ENCODE measurements at regions not wholly inside any gene's neighbourhood (a gene's known extent, or its start where the extent isn't known, plus 50 kb on each side); places are given as distances from the start of the nearest gene placed in this dataset.

DNA sequence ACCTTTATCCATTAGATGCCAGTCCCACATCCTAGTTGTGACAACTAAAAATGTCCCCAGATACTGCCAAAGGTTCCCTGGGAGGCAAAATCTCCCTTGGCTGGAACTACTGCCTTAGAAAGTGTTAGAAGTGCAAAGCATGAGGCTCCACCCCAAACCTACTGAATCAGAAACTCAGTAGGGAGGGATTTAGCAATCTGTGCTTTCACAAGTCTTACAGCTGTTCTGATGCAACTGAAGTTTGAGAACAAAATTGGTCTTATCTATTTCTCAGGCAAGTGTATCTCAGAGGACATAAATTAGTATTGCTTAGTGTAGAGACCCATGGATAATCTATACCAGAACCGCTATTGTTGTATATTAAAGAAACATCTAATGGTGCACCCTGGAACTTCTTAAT lies 70.2 kb downstream of the CLDN1 start:
- H3K4me3 ChIP-seq (ENCODE audit: low read depth, low read length) = no peak overlapping the region
- peak; percentile 73 for DNase-seq (ENCODE audit: low read depth)

DNA sequence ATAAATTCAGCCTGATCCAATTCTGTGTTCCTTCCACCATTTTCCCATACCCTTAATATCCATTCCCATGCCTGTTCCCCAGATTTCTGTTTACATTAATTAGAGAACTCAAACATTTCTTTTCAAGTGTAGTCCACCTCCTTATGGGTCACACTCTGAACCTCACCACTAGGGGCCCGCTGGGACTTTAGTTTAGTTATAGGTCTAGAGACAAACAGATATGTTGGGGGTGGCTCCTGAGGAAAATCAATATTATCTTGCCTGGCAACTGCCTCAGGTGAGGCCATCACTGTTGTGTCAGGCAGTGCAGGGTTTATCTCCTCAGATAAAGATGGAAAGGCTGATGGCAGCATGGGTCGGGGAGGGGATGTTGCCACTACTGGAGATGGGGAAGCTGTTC lies 72.8 kb downstream of the CLDN1 start:
- H3K4me3 ChIP-seq (ENCODE audit: low read depth, low read length) = no peak overlapping the region
- DNase-seq (ENCODE audit: low read depth) = no peak

DNA sequence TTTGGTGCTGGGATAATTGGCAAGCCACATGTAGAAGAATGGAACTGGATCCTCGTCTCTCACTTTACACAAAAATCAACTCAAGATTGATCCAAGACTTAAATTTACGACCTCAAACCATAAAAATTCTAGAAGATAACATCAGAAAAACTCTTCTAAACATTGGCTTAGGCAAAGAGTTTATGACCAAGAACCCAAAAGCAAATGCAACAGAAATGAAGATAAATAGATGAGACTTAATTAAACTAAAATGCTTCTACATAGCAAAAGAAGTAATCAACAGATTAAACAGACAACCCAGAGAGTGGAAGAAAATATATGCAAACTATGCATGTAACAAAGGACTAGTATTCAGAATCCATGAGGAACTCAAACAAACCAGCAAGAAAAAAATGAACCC lies 80.1 kb downstream of the CLDN1 start:
- DNase-seq (ENCODE audit: low read depth) = no peak
- H3K4me3 ChIP-seq (ENCODE audit: low read depth, low read length) = no peak overlapping the region

DNA sequence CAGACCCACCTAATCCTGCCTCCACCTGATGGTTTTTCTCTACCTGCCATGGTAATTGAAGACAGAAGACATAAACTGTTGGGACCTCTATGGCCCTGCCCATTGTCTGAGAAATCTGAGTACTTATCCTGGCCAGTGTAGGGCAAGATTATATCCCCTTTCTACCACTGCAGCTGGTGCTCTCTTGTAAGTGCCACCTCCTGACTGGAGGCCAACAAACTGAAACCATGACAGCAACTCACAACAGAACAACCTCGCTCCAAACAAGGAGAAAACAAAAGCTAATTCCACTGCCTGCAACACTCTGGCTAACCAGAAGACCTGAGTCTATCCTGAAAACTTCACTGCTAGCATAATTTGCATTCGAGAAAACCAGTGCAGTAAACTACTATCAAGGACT lies 82.9 kb downstream of the CLDN1 start:
- DNase-seq (ENCODE audit: low read depth) = no peak
- no peak overlapping the region for H3K4me3 ChIP-seq (ENCODE audit: low read depth, low read length)

DNA sequence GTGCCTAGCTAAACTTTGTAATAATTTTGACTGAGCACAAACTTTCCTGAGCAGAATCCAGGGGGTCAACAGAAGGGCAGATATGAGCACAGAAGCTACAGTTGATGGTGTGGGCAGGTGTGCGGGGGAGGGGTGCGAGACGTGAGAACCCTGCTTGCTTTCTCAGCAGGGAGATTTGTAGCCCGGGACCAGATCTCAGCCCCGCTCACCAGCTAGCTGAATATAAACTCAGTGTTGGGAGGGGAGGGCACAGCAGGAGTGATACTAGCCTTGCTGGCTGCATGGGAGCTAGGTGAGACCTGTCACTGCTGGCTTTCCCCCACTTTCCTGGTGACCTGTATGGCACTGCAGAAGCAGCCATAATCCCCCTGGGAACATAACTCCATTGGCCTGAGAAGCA lies 83.4 kb downstream of the CLDN1 start:
- H3K4me3 ChIP-seq (ENCODE audit: low read depth, low read length) = no peak overlapping the region

DNA sequence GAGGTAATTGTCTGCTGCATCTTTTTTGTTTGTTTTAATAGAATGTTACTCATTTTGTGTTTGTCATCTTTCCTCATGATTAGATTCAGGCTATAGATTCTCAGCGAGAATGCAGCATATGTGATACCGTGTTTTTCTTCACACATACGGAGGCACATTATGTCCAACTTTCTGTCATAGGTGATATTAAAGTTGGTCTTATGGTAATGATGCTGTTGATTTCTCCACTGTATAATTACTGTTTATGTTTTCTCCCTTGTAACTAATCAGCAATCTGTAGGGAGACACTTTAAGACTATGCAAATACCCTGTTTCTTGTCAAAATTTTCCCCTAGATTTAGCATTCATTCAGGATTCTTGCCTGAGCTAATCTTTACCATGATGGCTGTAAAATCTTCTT lies 87.6 kb downstream of the CLDN1 start:
- no peak for DNase-seq (ENCODE audit: low read depth)
- no peak overlapping the region for H3K4me3 ChIP-seq (ENCODE audit: low read depth, low read length)

More for the DNA sequence above, 83.4 kb downstream of the CLDN1 start:
- no peak for DNase-seq (ENCODE audit: low read depth)

DNA sequence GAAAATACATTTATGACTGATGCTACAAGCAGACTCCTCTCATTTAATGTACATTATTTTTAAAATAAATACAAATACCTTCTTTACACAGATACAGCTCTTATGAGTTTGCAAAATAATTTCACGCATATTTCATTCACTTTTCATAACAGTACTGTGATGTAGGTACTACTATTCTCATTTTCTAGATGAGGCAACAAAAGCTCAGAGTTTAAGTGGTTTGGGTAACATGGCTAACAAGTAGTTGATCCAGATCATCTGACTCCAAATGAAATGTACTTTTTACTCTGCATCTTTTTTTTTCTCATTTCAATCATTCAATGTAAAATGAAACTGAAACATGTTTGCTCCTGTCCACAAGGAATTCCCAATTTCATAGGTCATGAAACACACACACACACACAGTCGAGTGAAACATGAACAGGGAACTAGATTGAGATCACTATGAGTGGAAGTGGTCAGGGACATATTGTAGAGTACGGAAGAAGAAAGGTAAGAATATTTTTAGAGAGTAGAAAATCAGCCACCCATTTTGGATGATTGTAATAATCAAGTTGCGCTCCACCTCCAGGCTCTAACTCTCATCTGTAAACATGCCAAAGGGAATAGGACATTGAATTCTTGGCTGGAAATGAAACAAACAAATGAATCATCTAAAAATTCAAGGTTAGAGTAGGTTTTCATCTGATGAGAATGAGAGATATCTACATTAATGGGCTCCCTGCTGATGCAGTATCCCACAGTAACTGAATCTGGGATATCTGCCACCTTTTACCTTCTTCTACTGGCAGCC lies 92.4 kb downstream of the CLDN1 start:
- DNase-seq (ENCODE audit: low read depth) = peak; percentile 17

DNA sequence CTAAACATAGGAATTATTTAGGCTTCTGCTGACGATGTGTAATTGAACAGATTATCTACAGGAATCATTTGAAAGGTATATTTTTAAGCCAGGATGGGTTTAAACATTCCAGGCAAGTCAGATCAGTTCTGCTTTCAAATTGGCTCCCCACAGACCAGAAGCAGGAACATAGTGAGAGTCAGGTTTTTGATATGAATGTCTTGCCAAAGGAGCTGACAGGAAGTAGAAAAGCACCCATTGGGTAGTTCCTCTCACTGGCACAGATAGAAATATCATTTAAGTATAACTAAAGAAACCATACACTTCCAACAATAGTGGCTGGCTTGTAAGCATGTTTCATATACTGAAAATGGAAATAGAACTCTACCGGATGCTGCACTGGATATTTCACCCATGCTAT lies 95.2 kb downstream of the CLDN1 start:
- no peak for DNase-seq (ENCODE audit: low read depth)
- H3K4me3 ChIP-seq (ENCODE audit: low read depth, low read length) = no peak overlapping the region

More for the DNA sequence above, 92.4 kb downstream of the CLDN1 start:
- H3K4me3 ChIP-seq (ENCODE audit: low read depth, low read length) = no peak overlapping the region

DNA sequence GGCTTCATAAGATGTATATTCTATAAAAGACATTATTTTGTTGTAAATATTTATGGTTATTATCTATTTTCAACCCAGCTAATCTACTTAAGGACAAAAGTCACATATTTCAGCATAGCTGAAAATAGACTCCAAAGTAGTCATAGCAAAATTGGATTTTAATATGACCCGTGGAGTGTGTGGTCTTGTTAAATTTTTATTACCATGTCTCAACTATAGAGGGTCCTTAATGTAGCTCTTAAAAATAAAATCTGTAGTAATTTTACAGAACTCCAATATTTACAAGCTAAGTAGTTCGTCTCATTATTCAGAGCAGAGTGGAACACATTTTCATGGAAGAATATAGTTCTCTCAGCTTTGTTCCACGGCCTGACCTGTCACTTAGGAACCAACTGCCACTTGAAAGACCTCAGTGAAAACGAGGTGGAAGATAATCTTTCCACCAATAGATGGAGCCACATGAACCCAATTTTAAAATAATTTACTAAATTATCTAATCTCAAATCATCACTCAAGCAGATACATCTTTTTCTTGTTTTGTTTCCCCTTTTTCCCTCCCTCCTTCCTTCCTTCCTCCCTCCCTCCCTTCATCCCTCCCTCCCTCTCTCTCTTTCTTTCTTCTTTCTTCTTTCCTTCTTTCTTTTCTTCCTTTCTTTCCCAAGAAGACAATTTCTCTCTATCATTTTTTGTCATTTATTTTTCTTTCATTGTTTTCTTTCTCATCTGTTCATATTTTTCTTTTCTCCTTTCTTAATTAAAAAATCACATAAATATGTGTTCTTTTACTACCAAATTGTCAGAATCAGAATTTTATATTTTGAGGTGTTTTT lies 97.2 kb downstream of the CLDN1 start:
- no peak for DNase-seq (ENCODE audit: low read depth)

DNA sequence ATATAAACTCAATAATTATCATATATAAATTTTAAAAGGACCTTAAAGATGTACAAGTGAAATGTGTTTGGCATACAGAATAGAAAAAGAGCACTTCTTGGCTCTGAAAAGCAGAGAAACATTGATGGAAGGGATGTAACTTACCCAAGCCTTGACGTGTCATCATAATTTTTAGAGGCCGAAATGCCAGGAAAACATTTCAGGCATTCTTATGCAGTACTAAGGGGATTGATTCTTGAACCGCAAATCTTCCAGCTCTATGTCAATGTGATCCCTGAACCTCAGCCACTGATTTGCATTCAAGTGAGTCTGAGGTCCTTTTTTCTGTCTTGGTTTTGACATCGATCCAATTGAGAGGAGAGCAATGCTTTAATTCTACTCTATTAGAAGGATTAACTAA lies 97.8 kb downstream of the CLDN1 start:
- no peak for DNase-seq (ENCODE audit: low read depth)
- H3K4me3 ChIP-seq (ENCODE audit: low read depth, low read length) = no peak overlapping the region

More for the DNA sequence above, 97.2 kb downstream of the CLDN1 start:
- no peak overlapping the region for H3K4me3 ChIP-seq (ENCODE audit: low read depth, low read length)

DNA sequence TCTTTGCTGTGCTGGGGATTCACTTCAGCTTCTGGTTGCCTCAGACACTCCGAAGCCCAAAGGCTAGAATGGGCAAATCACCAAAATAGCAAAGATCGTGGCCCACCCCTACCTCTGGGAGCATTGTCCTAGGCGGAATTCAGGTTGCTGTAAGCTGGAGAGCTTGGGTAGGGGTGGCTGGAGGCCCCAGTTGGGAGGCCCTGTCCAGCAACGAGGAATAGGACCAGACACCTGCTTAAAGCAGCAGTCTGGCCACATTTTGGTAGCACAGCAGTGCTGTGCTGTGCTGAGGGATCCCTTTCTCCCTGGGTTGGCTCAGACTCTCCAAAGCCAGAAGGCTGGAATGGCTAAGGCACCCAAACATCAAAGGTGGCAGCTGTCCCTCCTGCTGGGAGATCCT lies 99.3 kb downstream of the CLDN1 start:
- no peak for DNase-seq (ENCODE audit: low read depth)
- H3K4me3 ChIP-seq (ENCODE audit: low read depth, low read length) = no peak overlapping the region

DNA sequence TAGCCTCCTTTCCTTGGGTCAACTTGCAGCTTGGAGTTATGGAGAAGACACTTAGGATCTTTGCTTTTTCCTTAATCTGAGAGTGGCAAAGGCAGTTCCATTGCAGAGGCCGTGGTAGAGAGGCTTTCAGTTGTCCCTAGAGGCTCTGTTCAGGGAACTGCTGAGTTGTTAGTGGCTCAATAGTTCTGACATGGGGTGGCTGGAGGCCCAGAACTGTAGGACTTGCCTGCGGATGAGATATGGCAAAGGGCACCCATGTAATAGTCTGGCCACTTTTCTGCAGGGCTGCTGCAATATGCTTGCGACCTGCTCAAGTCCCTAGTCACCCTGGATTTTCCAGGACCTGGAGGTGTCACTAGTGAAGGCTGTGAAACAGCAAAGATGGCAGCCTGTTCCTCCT lies 99.9 kb downstream of the CLDN1 start:
- no peak for DNase-seq (ENCODE audit: low read depth)
- no peak overlapping the region for H3K4me3 ChIP-seq (ENCODE audit: low read depth, low read length)

DNA sequence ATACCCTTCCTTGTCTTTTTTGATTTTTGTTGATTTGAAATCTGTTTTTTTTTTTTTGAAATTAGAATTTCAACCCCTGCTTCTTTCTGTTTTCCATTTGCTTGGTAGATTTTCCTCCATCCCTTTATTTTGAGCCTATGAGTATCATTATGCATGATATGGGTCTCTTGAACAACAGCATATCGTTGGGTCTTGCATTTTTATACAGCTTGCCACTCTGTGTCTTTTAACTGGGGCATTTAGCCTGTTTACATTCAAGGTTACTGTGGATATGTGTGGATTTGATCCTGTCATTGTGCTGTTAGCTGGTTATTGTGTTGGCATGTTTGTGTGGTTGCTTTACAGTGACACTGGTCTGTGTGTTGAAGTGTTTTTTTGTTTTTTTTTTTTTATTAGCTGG lies 99.7 kb upstream of the P3H2 start:
- no peak for DNase-seq (ENCODE audit: low read depth)
- H3K4me3 ChIP-seq (ENCODE audit: low read depth, low read length) = no peak overlapping the region

DNA sequence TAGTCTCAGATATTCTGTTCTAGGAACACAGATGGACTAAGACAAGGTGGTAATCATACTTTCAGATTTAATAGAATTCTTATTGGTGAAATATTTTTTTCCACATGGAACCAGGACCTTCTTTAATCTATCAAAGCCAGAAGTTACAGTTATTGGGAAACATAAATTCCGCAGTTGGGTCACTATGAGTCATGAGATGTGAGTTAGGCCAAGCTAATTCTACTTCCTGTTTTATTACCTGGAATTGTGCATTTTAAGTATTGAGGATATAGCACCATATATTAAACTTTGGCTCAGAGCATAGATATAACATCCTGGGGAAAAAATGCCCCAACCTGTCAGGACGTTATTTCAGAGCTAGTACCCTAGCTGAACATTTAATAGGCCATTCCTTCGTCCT lies 96.4 kb upstream of the P3H2 start:
- DNase-seq (ENCODE audit: low read depth) = no peak
- H3K4me3 ChIP-seq (ENCODE audit: low read depth, low read length) = no peak overlapping the region

DNA sequence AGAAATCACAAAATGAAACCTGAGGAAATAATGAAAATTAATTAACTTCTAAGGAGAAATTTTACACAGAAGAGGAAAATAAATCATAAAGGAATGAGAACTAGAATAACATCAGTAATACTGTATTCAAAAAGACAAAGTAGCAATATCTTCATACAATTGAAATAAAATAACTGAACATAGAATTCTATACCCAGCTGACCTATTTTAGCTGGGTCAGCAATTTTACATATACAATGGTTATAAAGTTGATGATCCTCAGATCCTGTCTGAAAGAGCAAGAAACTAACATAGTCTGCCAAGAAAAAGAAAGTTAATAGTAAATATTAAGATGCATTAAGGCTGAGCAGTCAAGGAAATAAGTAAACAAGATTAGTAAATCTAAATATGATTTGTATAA lies 93.0 kb upstream of the P3H2 start:
- no peak overlapping the region for H3K4me3 ChIP-seq (ENCODE audit: low read depth, low read length)
- no peak for DNase-seq (ENCODE audit: low read depth)

DNA sequence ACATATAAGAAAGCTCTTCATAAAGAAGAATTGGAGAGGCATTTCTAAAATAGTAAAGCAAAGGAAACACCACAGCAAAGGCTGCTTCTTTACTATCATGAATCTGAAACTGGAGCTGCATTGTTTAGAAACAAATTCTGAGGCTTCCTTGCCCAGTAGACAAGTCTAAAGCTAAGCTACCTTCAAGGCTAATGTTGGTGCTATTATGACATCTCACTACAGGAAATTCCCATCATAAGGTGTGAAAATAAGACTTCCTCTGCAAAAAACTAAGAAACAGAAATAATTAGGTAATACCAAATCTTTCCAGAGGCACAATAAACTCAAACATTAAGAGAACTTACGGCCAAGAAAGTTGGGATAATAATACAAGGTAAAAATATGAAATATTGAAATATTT lies 89.9 kb upstream of the P3H2 start:
- no peak for DNase-seq (ENCODE audit: low read depth)

DNA sequence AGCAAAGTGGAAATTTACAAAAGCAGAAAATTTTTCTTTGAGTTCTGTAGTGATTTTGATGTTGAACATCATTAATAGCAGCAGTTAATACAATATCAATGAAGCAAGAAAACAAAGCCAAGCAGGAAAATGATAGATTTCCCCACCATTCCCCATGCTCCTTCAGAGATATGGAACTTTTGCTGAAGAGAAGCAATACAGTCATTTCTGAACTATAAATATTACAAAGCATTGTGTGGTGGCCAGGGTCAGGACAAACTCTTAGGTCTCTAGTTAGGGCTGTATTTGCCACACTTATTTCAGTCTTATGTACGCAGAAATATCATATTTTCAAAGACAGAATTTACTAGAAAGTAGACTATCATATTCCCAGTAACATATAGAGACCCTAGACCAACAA lies 88.8 kb upstream of the P3H2 start:
- DNase-seq (ENCODE audit: low read depth) = no peak
- H3K4me3 ChIP-seq (ENCODE audit: low read depth, low read length) = no peak overlapping the region

More for the DNA sequence above, 89.9 kb upstream of the P3H2 start:
- H3K4me3 ChIP-seq (ENCODE audit: low read depth, low read length) = no peak overlapping the region

DNA sequence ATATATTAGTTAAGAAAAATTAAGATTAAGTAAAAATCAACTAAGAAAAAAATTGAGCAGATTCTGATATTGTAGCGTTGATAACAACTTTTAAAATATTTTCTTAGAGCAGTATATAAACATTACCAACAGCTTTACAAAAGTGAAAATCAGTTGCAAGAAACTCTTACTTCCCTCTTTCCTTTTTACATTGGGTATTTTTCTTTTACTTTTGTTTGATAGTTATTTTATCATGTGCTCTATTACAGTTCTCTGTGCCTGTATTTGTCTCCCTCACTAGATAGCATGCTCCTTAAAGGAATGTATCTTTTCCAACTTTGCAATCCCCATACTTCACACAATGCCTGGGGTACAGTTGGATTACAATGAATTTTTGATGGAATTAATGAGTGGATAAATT lies 87.5 kb upstream of the P3H2 start:
- no peak for DNase-seq (ENCODE audit: low read depth)
- no peak overlapping the region for H3K4me3 ChIP-seq (ENCODE audit: low read depth, low read length)

DNA sequence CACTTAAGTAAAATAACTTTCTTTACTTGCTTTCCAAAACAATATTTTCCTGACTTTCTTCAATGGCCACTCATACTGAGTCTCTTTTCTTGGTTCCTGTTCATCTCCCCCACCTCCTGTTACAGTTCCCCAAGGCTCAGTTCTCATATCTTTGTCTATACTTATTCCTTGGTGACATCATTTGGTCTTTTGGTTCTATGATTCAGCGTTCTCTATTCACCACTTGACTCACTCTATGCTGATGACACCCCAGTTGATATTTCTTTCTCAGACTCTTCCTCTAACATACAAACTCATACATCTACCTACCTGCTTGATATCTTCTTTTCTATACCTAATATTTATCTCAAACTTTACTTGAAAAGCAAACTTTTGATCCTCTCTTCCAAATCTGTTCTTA lies 85.0 kb upstream of the P3H2 start:
- DNase-seq (ENCODE audit: low read depth) = peak; percentile 60

DNA sequence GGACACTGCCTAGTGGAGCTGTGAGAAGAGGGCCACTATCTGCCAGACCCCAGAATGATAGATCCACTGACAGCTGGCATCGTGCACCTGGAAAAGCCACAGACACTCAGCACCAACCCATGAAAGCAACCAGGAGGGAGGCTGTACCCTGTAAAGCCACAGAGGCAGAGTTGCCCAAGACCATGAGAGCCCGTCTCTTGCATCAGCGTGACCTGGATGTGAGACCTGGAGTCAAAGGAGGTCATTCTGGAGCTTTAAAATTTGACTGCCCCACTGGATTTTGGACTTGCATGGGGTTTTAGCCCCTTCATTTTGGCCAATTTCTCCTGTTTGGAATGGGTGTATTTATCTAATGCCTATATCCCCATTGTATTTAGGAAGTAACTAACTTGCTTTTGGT lies 83.5 kb upstream of the P3H2 start:
- no peak overlapping the region for H3K4me3 ChIP-seq (ENCODE audit: low read depth, low read length)
- no peak for DNase-seq (ENCODE audit: low read depth)

More for the DNA sequence above, 85.0 kb upstream of the P3H2 start:
- H3K4me3 ChIP-seq (ENCODE audit: low read depth, low read length) = no peak overlapping the region

DNA sequence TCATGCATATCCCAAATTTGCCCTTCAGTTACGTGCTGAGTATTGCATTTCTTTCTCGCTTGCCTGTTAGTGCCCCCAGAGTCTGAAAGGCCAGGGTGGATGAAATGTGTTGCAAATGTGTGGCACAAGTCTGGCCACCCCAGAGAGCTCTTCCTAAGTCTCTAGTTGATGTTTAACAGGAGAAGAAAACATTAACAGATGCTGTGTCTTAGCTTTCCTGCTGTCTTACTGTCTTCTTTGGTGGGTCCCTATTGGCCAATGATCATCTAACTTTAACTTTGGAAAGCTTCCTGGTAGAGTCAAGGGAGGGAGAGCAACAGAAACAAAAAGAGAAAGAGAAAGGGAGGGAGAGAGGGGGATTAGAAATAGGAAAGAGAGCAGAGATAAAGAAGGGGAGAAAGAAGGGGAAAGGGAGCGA lies 76.7 kb upstream of the P3H2 start:
- H3K4me3 ChIP-seq (ENCODE audit: low read depth, low read length) = no peak overlapping the region
- DNase-seq (ENCODE audit: low read depth) = no peak

Data from skeletal muscle cell (primary cell).